GM12878 (cell line): ENCODE measurements at regions not wholly inside any gene's neighbourhood (a gene's known extent, or its start where the extent isn't known, plus 50 kb on each side); places are given as distances from the start of the nearest gene placed in this dataset.
A peak's percentile ranks its signal among the peaks of the same experiment; 100 is the strongest.

Source experiments
- ATAC-seq: fragments of 200-7000 bp; cut with Tn5 transposase; 3 replicates; pipeline ENCODE4 v1.9.1; 2020; ENCODE audit warnings: mild to moderate bottlenecking, moderate library complexity
- BruUV-seq: library from RNA; stranded (reverse); fragments of 400-500 nt; replicated peaks from 2 replicates; lab custom pipeline; 2021; lab: Mats Ljungman, UMichigan
- CTCF ChIA-PET: fragments of 300-600 bp; sonication (Branson Sonifier 250); formaldehyde crosslinking; extraction: SDS; loops from one replicate; lab custom pipeline; 2021; ENCODE audit warnings: inconsistent platforms; lab: Yijun Ruan, JAX
- POLR2A ChIA-PET: fragments of 350-600 bp; formaldehyde crosslinking; extraction: SDS; loops from one replicate; lab custom pipeline; 2021; ENCODE audit warnings: inconsistent platforms; lab: Charles Lee
- RAD21 ChIA-PET: fragments of 300-600 bp; sonication (Branson Sonifier 250); formaldehyde crosslinking; loops from one replicate; lab custom pipeline; 2023; ENCODE audit warnings: antibody characterized with exemption; ENCODE audit not compliant: unreplicated experiment; lab: Charles Lee
- SMC1A ChIA-PET: fragments of 300-600 bp; sonication (Branson Sonifier 250); formaldehyde crosslinking; loops from one replicate; lab custom pipeline; 2023; ENCODE audit not compliant: unreplicated experiment, uncharacterized antibody; lab: Charles Lee
- DNase-seq: peaks from one replicate; pipeline ENCODE4 v3.0.0-alpha.2; 2011; ENCODE audit warnings: low read depth, low spot score
- FAIRE-seq: peaks from 3 replicates; lab custom pipeline; 2011; peaks lifted over from hg19 to GRCh38; lab: Jason Lieb, UNC
- H2AFZ ChIP-seq: 2 replicates; pipeline ENCODE4 v1.6.0; 2011; ENCODE audit warnings: low read depth, low read length, control low read depth; ENCODE audit not compliant: control insufficient read depth
- H3K27ac ChIP-seq: 2 replicates; pipeline ENCODE4 v1.5.1; 2011; ENCODE audit warnings: control low read depth; ENCODE audit not compliant: control insufficient read depth, insufficient read depth
- H3K27me3 ChIP-seq, 2 experiments: replicated peaks in 1 of 2; 2 replicates each; pipeline versions ENCODE4 v1.6.0 to v1.6.1; 2011; ENCODE audit warnings: low read length in 1 of 2; ENCODE audit not compliant: control insufficient read depth in 2 of 2, insufficient read depth in 2 of 2
- H3K36me3 ChIP-seq, 2 experiments: 2 replicates each; pipeline ENCODE4 v1.5.1; 2011; ENCODE audit warnings: low read length in 1 of 2; ENCODE audit not compliant: control insufficient read depth in 2 of 2, insufficient read depth in 2 of 2
- H3K4me1 ChIP-seq: 2 replicates; pipeline ENCODE4 v1.6.1; 2011; ENCODE audit warnings: mild to moderate bottlenecking, low read length, moderate library complexity, mixed read lengths; ENCODE audit not compliant: control insufficient read depth, insufficient read depth
- H3K4me2 ChIP-seq: 2 replicates; pipeline ENCODE4 v1.6.0; 2011; ENCODE audit warnings: control low read depth; ENCODE audit not compliant: control insufficient read depth, insufficient read depth
- H3K4me3 ChIP-seq: fragments of 200-600 bp; sonication (generic); 2 replicates; pipeline ENCODE4 v1.5.1; 2016
- H3K79me2 ChIP-seq: 2 replicates; pipeline ENCODE4 v1.6.0; 2011; ENCODE audit warnings: low read length; ENCODE audit not compliant: control insufficient read depth, insufficient read depth
- H3K9ac ChIP-seq: 2 replicates; pipeline ENCODE4 v1.8.0; 2011; ENCODE audit warnings: low read length, control low read depth, mixed read lengths; ENCODE audit not compliant: control insufficient read depth, insufficient read depth
- H3K9me3 ChIP-seq: replicated peaks from 3 replicates; pipeline ENCODE4 v1.5.1; 2011; ENCODE audit warnings: mild to moderate bottlenecking, low read length; ENCODE audit not compliant: control insufficient read depth, insufficient read depth
- H4K20me1 ChIP-seq: 2 replicates; pipeline ENCODE4 v1.6.0; 2011; ENCODE audit not compliant: control insufficient read depth, insufficient read depth
- BCL11A ChIP-seq: IDR thresholded peaks from 2 replicates; pipeline ENCODE4 v1.6.1; 2011; ENCODE audit warnings: low read depth, low read length
- E2F4 ChIP-seq: IDR thresholded peaks from 2 replicates; pipeline ENCODE4 v1.6.1; 2012; ENCODE audit warnings: low read depth, low read length, improper control_type of control experiment
- ETV6 ChIP-seq, 2 experiments: fragments of 450-650 bp in 1 of 2; IDR thresholded peaks in 1 of 2; conservative IDR thresholded peaks in 1 of 2; 2 replicates each; pipeline ENCODE4 v1.6.1; 2014; ENCODE audit warnings: antibody characterized with exemption in 1 of 2, borderline replicate concordance in 1 of 2, low read depth in 1 of 2, mild to moderate bottlenecking in 1 of 2, moderate library complexity in 1 of 2
- IKZF1 ChIP-seq: fragments of 450-650 bp; conservative IDR thresholded peaks from 2 replicates; pipeline ENCODE4 v1.6.1; 2017; ENCODE audit warnings: antibody characterized with exemption, mild to moderate bottlenecking
- MTA2 ChIP-seq: fragments of 450-650 bp; IDR thresholded peaks from 2 replicates; pipeline ENCODE4 v1.6.1; 2016; ENCODE audit warnings: low read depth, mild to moderate bottlenecking, moderate library complexity
- MTA3 ChIP-seq: IDR thresholded peaks from 2 replicates; pipeline ENCODE4 v1.6.1; 2012; ENCODE audit warnings: low read length, inconsistent platforms, borderline replicate concordance
- NFXL1 ChIP-seq: fragments of 450-650 bp; IDR thresholded peaks from 2 replicates; pipeline ENCODE4 v1.6.1; 2017; ENCODE audit warnings: antibody characterized with exemption, mild to moderate bottlenecking, borderline replicate concordance
- RB1 ChIP-seq: fragments of 450-650 bp; formaldehyde crosslinking; IDR thresholded peaks from 2 replicates; pipeline ENCODE4 v1.6.1; 2017; ENCODE audit warnings: mild to moderate bottlenecking, borderline replicate concordance
- SIN3A ChIP-seq: IDR thresholded peaks from 2 replicates; pipeline ENCODE4 v1.6.1; 2012; ENCODE audit warnings: low read depth, low read length, improper control_type of control experiment
- SP1 ChIP-seq: IDR thresholded peaks from one replicate; pipeline ENCODE4 v1.6.1; 2011; ENCODE audit warnings: low read depth, low read length
- SPI1 ChIP-seq: IDR thresholded peaks from 2 replicates; pipeline ENCODE4 v1.6.1; 2011; ENCODE audit warnings: low read depth, mild to moderate bottlenecking, low read length, moderate library complexity, borderline replicate concordance; ENCODE audit not compliant: insufficient read depth
- ZNF207 ChIP-seq: fragments of 450-650 bp; IDR thresholded peaks from 2 replicates; pipeline ENCODE4 v1.6.1; 2014; ENCODE audit warnings: antibody characterized with exemption, mild to moderate bottlenecking, borderline replicate concordance
- WGBS: methylation state at CpG from one replicate; pipeline ENCODE4 v1.1.6; 2016; ENCODE audit warnings: low lambda C conversion rate; ENCODE audit not compliant: insufficient replicate concordance, insufficient coverage; ENCODE audit errors: missing lambda C conversion rate; 5-methylcytosine and 5-hydroxymethylcytosine counted together
- in situ Hi-C: fragments of 300-500 bp; cut with MboI; formaldehyde crosslinking; loops from 9 replicates; pipeline ENCODE4 v1.14.3; 2018; ENCODE audit warnings: mixed read lengths
- intact Hi-C: fragments of 100-400 bp; cut with micrococcal nuclease; formaldehyde crosslinking; loops from one replicate; pipeline ENCODE4 v1.14.2; 2022; ENCODE audit not compliant: unreplicated experiment

GRCh38 chr20:53826597-53827291 lies 233.1 kb upstream of the ZNF217 start (continued):
- TF ChIP-seq MTA2 = 0 out of 2 replicates have a peak, but pooled peaks have one; percentile 29
- no peak for TF ChIP-seq RB1
- no peak for TF ChIP-seq E2F4
- TF ChIP-seq SP1 = no peak
- no peak for TF ChIP-seq ZNF207
- TF ChIP-seq IKZF1 = no peak
- peak; percentile 75 for TF ChIP-seq SPI1

- ATAC-seq = no peak
- in situ Hi-C loops = no loop called here
Observed at GRCh38 chr20:53826090-53826489, 232.5 kb upstream of the ZNF217 start.

More at GRCh38 chr20:53826090-53826489, 232.5 kb upstream of the ZNF217 start:
- ChIA-PET POLR2A (interaction anchor here (0.6 to 1.9 kb wide), 2 partner anchors 9 to 88 kb away, joined by 3 to 6 read pairs; no protein-coding TSS in a partner anchor), SMC1A (interaction anchor here (2.0 to 2.3 kb wide), 2 partner anchors 10 to 14 kb away, joined by 5 to 9 read pairs; no protein-coding TSS in a partner anchor), RAD21 (interaction anchor here (1.0 to 4.2 kb wide), 6 partner anchors 10 to 90 kb away, joined by 3 to 26 read pairs (median 7); no protein-coding TSS in a partner anchor), CTCF (interaction anchor here (1.1 to 1.9 kb wide), 3 partner anchors 9 to 50 kb away, joined by 3 to 4 read pairs (median 3); no protein-coding TSS in a partner anchor)
- FAIRE-seq (no peak), DNase-seq (no peak)
- WGBS = 82% methylated on average over 2 of the region's 2 CpGs
- no peak overlapping the region for H3K4me3 ChIP-seq
- no peaks in the 10 kb centered on the region; the same call in 2 of the 3 replicates for H3K9me3 ChIP-seq
- no peak overlapping the region for H3K27ac ChIP-seq
- TF ChIP-seq SIN3A (no peak), MTA3 (no peak), BCL11A (no peak), ETV6 (conservative IDR thresholded peaks at IDR 0.05 in 1 of 2, IDR thresholded peaks at IDR 0.05 in 1 of 2; ENCODE audit: borderline replicate concordance in 1 of 2, low read depth in 1 of 2) (peak in 1 of 2 experiments; percentile 44; a peak in 1 of 4 replicates), NFXL1 (peak; percentile 36; the same call in 1 of the 2 replicates)
- H2AFZ ChIP-seq = no peak overlapping the region
- no peak overlapping the region for H3K4me2 ChIP-seq
- peaks cover 31% of the 10 kb centered on the region for H3K4me1 ChIP-seq
- H4K20me1 ChIP-seq = no peaks in the 10 kb centered on the region
- BruUV-seq = no TSS peak
- H3K79me2 ChIP-seq = no peaks in the 10 kb centered on the region
- H3K27me3 ChIP-seq = no peaks in the 10 kb centered on the region
- intact Hi-C loops = no loop called here
- H3K36me3 ChIP-seq = no peaks in the 10 kb centered on the region
- H3K9ac ChIP-seq = no peak overlapping the region
